ENCODE measurements at regions not wholly inside any gene's neighbourhood (a gene's known extent, or its start where the extent isn't known, plus 50 kb on each side); places are given as distances from the start of the nearest gene placed in this dataset.

DNA sequence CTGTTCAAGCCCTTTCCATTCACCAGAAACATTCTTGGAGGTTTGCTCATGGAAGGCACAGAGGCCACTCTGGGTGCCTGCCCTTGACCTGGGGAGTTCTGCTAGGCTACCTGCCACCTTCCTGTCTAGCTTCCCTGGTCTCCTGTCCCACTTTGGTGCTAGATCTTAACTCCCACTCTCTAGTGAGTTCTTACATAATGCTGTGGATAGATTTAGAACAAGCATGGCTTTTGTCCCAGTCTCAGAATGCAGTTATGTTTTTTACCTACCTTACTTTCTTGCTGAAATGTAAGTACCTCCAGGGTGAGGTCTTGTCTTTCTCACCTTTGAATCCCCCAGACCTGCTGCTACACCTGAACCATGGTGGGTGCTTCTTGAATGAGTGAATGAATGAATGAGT is 1252.3 kb downstream of the TYW1 start:
- no peak overlapping the region for H2AFZ ChIP-seq
- H3K9me2 ChIP-seq (ENCODE audit: insufficient read depth), result no peaks in the 10 kb centered on the region
- no peaks in the 10 kb centered on the region for H4K20me1 ChIP-seq (replicated peaks; ENCODE audit: insufficient read depth)
- H3K4me2 ChIP-seq, result no peak overlapping the region
- no peaks in the 10 kb centered on the region for H3K4me1 ChIP-seq (ENCODE audit: insufficient read depth)
- DNase-seq (ENCODE audit: low spot score) (no peak), ATAC-seq (no peak)
- H3K27ac ChIP-seq (ENCODE audit: low read depth), result no peak overlapping the region
- Mint-ChIP-seq H3K4me1 (no peaks in the 10 kb centered on the region), H3K27ac (no peak overlapping the region), H3K36me3 (ENCODE audit: low read depth) (peaks cover 44% of the 10 kb centered on the region), H3K4me3 (no peak overlapping the region), H3K9me3 (peaks cover 97% of the 10 kb centered on the region), H3K27me3 (ENCODE audit: insufficient read depth, low read depth, poor library complexity) (peaks cover 9% of the 10 kb centered on the region)
- no peaks in the 10 kb centered on the region for H3F3A ChIP-seq (replicated peaks; ENCODE audit: low read depth)
- TF ChIP-seq, protein P1, sequence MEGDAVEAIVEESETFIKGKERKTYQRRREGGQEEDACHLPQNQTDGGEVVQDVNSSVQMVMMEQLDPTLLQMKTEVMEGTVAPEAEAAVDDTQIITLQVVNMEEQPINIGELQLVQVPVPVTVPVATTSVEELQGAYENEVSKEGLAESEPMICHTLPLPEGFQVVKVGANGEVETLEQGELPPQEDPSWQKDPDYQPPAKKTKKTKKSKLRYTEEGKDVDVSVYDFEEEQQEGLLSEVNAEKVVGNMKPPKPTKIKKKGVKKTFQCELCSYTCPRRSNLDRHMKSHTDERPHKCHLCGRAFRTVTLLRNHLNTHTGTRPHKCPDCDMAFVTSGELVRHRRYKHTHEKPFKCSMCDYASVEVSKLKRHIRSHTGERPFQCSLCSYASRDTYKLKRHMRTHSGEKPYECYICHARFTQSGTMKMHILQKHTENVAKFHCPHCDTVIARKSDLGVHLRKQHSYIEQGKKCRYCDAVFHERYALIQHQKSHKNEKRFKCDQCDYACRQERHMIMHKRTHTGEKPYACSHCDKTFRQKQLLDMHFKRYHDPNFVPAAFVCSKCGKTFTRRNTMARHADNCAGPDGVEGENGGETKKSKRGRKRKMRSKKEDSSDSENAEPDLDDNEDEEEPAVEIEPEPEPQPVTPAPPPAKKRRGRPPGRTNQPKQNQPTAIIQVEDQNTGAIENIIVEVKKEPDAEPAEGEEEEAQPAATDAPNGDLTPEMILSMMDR (conservative IDR thresholded peaks at IDR 0.05; ENCODE audit: low read depth in 2 of 2), result no peak
- TF ChIP-seq POLR2AphosphoS5 (IDR thresholded peaks at IDR 0.05; ENCODE audit: low read depth), result no peak
- TF ChIP-seq ZNF114 (CRISPR knock-in tag; IDR thresholded peaks at IDR 0.05), result no peak
- TF ChIP-seq STAT1 (IDR thresholded peaks at IDR 0.05; ENCODE audit: unreplicated experiment), result no peak
- TF ChIP-seq CREB1 (CRISPR knock-in tag; IDR thresholded peaks at IDR 0.05; ENCODE audit: low read depth), result no peak
- TF ChIP-seq JUNB (IDR thresholded peaks at IDR 0.05; ENCODE audit: unreplicated experiment), result no peak
- no peak for TF ChIP-seq ZNF331 (CRISPR knock-in tag; IDR thresholded peaks at IDR 0.05; ENCODE audit: low read depth)
- TF ChIP-seq, protein P2, sequence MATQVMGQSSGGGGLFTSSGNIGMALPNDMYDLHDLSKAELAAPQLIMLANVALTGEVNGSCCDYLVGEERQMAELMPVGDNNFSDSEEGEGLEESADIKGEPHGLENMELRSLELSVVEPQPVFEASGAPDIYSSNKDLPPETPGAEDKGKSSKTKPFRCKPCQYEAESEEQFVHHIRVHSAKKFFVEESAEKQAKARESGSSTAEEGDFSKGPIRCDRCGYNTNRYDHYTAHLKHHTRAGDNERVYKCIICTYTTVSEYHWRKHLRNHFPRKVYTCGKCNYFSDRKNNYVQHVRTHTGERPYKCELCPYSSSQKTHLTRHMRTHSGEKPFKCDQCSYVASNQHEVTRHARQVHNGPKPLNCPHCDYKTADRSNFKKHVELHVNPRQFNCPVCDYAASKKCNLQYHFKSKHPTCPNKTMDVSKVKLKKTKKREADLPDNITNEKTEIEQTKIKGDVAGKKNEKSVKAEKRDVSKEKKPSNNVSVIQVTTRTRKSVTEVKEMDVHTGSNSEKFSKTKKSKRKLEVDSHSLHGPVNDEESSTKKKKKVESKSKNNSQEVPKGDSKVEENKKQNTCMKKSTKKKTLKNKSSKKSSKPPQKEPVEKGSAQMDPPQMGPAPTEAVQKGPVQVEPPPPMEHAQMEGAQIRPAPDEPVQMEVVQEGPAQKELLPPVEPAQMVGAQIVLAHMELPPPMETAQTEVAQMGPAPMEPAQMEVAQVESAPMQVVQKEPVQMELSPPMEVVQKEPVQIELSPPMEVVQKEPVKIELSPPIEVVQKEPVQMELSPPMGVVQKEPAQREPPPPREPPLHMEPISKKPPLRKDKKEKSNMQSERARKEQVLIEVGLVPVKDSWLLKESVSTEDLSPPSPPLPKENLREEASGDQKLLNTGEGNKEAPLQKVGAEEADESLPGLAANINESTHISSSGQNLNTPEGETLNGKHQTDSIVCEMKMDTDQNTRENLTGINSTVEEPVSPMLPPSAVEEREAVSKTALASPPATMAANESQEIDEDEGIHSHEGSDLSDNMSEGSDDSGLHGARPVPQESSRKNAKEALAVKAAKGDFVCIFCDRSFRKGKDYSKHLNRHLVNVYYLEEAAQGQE (IDR thresholded peaks at IDR 0.05; ENCODE audit: unreplicated experiment), result no peak
- TF ChIP-seq, protein P3, sequence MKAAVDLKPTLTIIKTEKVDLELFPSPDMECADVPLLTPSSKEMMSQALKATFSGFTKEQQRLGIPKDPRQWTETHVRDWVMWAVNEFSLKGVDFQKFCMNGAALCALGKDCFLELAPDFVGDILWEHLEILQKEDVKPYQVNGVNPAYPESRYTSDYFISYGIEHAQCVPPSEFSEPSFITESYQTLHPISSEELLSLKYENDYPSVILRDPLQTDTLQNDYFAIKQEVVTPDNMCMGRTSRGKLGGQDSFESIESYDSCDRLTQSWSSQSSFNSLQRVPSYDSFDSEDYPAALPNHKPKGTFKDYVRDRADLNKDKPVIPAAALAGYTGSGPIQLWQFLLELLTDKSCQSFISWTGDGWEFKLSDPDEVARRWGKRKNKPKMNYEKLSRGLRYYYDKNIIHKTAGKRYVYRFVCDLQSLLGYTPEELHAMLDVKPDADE (IDR thresholded peaks at IDR 0.05), result no peak
- no peak for TF ChIP-seq NANOG (IDR thresholded peaks at IDR 0.05; ENCODE audit: borderline replicate concordance)
- TF ChIP-seq, protein P4, sequence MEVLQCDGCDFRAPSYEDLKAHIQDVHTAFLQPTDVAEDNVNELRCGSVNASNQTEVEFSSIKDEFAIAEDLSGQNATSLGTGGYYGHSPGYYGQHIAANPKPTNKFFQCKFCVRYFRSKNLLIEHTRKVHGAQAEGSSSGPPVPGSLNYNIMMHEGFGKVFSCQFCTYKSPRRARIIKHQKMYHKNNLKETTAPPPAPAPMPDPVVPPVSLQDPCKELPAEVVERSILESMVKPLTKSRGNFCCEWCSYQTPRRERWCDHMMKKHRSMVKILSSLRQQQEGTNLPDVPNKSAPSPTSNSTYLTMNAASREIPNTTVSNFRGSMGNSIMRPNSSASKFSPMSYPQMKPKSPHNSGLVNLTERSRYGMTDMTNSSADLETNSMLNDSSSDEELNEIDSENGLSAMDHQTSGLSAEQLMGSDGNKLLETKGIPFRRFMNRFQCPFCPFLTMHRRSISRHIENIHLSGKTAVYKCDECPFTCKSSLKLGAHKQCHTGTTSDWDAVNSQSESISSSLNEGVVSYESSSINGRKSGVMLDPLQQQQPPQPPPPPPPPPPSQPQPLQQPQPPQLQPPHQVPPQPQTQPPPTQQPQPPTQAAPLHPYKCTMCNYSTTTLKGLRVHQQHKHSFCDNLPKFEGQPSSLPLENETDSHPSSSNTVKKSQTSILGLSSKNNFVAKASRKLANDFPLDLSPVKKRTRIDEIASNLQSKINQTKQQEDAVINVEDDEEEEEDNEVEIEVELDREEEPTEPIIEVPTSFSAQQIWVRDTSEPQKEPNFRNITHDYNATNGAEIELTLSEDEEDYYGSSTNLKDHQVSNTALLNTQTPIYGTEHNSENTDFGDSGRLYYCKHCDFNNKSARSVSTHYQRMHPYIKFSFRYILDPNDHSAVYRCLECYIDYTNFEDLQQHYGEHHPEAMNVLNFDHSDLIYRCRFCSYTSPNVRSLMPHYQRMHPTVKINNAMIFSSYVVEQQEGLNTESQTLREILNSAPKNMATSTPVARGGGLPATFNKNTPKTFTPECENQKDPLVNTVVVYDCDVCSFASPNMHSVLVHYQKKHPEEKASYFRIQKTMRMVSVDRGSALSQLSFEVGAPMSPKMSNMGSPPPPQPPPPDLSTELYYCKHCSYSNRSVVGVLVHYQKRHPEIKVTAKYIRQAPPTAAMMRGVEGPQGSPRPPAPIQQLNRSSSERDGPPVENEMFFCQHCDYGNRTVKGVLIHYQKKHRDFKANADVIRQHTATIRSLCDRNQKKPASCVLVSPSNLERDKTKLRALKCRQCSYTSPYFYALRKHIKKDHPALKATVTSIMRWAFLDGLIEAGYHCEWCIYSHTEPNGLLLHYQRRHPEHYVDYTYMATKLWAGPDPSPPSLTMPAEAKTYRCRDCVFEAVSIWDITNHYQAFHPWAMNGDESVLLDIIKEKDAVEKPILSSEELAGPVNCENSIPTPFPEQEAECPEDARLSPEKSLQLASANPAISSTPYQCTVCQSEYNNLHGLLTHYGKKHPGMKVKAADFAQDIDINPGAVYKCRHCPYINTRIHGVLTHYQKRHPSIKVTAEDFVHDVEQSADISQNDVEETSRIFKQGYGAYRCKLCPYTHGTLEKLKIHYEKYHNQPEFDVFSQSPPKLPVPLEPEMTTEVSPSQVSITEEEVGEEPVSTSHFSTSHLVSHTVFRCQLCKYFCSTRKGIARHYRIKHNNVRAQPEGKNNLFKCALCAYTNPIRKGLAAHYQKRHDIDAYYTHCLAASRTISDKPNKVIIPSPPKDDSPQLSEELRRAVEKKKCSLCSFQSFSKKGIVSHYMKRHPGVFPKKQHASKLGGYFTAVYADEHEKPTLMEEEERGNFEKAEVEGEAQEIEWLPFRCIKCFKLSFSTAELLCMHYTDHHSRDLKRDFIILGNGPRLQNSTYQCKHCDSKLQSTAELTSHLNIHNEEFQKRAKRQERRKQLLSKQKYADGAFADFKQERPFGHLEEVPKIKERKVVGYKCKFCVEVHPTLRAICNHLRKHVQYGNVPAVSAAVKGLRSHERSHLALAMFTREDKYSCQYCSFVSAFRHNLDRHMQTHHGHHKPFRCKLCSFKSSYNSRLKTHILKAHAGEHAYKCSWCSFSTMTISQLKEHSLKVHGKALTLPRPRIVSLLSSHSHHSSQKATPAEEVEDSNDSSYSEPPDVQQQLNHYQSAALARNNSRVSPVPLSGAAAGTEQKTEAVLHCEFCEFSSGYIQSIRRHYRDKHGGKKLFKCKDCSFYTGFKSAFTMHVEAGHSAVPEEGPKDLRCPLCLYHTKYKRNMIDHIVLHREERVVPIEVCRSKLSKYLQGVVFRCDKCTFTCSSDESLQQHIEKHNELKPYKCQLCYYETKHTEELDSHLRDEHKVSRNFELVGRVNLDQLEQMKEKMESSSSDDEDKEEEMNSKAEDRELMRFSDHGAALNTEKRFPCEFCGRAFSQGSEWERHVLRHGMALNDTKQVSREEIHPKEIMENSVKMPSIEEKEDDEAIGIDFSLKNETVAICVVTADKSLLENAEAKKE (CRISPR knock-in tag; IDR thresholded peaks at IDR 0.05), result no peak
- no peak for TF ChIP-seq EZH2 (IDR thresholded peaks at IDR 0.05; ENCODE audit: low read depth, unreplicated experiment)
- TF ChIP-seq EZH2phosphoT487 (IDR thresholded peaks at IDR 0.05; ENCODE audit: unreplicated experiment), result no peak
- H3K36me3 ChIP-seq (ENCODE audit: insufficient read depth), result no peaks in the 10 kb centered on the region; the same call in 1 of the 2 replicates
- no peaks in the 10 kb centered on the region for H3K79me2 ChIP-seq (replicated peaks; ENCODE audit: insufficient read depth)
- no peaks in the 10 kb centered on the region for H3K27me3 ChIP-seq (ENCODE audit: insufficient read depth)
- H3K4me3 ChIP-seq, result no peak overlapping the region
